Keratinocyte (primary cell): ENCODE measurements at regions not wholly inside any gene's neighbourhood (a gene's known extent, or its start where the extent isn't known, plus 50 kb on each side); places are given as distances from the start of the nearest gene placed in this dataset.

ENCODE experiments used
- DNase-seq: peaks from one replicate; pipeline ENCODE4 v3.0.0-alpha.2; 2011; ENCODE audit warnings: low read depth, missing footprints, low spot score
- FAIRE-seq: peaks from 2 replicates; lab custom pipeline; 2011; peaks lifted over from hg19 to GRCh38; lab: Jason Lieb, UNC
- H2AFZ ChIP-seq: 2 replicates; pipeline ENCODE4 v1.6.0; 2012; ENCODE audit warnings: low read length, control low read depth, inconsistent platforms; ENCODE audit not compliant: control insufficient read depth
- H3K27ac ChIP-seq: 2 replicates; pipeline ENCODE4 v1.5.1; 2011; ENCODE audit warnings: low read length; ENCODE audit not compliant: control insufficient read depth, insufficient read depth
- H3K27me3 ChIP-seq: 3 replicates; pipeline ENCODE4 v1.6.0; 2011; ENCODE audit warnings: low read length; ENCODE audit not compliant: control insufficient read depth, insufficient read depth; ENCODE audit errors: extremely low read depth
- H3K36me3 ChIP-seq, 2 experiments: 2 replicates in 1 of 2; 3 replicates in 1 of 2; pipeline ENCODE4 v1.5.1; 2011; ENCODE audit warnings: low read length in 2 of 2, mild to moderate bottlenecking in 1 of 2; ENCODE audit not compliant: control insufficient read depth in 2 of 2, insufficient read depth in 2 of 2; ENCODE audit errors: extremely low read depth in 1 of 2
- H3K4me1 ChIP-seq: 3 replicates; pipeline ENCODE4 v1.5.1; 2011; ENCODE audit warnings: low read length; ENCODE audit not compliant: control insufficient read depth, insufficient read depth; ENCODE audit errors: extremely low read depth
- H3K4me2 ChIP-seq: 3 replicates; pipeline ENCODE4 v1.6.0; 2011; ENCODE audit warnings: low read depth, low read length; ENCODE audit not compliant: control insufficient read depth, insufficient read depth; ENCODE audit errors: extremely low read depth
- H3K4me3 ChIP-seq, 3 experiments: fragments of 200-600 bp in 1 of 3; sonication (generic) in 1 of 3; 2 replicates in 2 of 3; 3 replicates in 1 of 3; pipeline ENCODE4 v1.5.1; 2011 to 2016; ENCODE audit warnings: low read length in 3 of 3, mild to moderate bottlenecking in 3 of 3, control low read depth in 2 of 3, inconsistent platforms in 1 of 3, low read depth in 1 of 3, mixed read lengths in 1 of 3, mixed run types in 1 of 3, moderate library complexity in 1 of 3; ENCODE audit not compliant: control insufficient read depth in 2 of 3, insufficient read depth in 2 of 3; ENCODE audit errors: extremely low read depth in 1 of 3
- H3K79me2 ChIP-seq: 2 replicates; pipeline ENCODE4 v1.6.0; 2012; ENCODE audit warnings: low read length; ENCODE audit not compliant: control insufficient read depth, insufficient read depth
- H3K9ac ChIP-seq: 3 replicates; pipeline ENCODE4 v1.6.0; 2011; ENCODE audit warnings: low read length; ENCODE audit not compliant: control insufficient read depth, insufficient read depth; ENCODE audit errors: extremely low read depth
- H3K9me1 ChIP-seq: 3 replicates; pipeline ENCODE4 v1.6.0; 2011; ENCODE audit warnings: low read length; ENCODE audit not compliant: control insufficient read depth, insufficient read depth; ENCODE audit errors: extremely low read depth
- H3K9me3 ChIP-seq: 2 replicates; pipeline ENCODE4 v1.5.1; 2012; ENCODE audit warnings: low read depth, low read length; ENCODE audit not compliant: control insufficient read depth
- H4K20me1 ChIP-seq: 3 replicates; pipeline ENCODE4 v1.6.0; 2011; ENCODE audit warnings: low read length; ENCODE audit not compliant: control insufficient read depth, insufficient read depth; ENCODE audit errors: extremely low read depth
- CTCF ChIP-seq, 3 experiments: IDR thresholded peaks in 1 of 3; conservative IDR thresholded peaks in 1 of 3; optimal IDR thresholded peaks in 1 of 3; 2 replicates in 2 of 3; 3 replicates in 1 of 3; pipeline versions ENCODE3 to v1.5.1; 2011; ENCODE audit warnings: low read length in 3 of 3, mild to moderate bottlenecking in 3 of 3, moderate library complexity in 2 of 3, control low read depth in 1 of 3, inconsistent platforms in 1 of 3; ENCODE audit not compliant: insufficient read depth in 2 of 3; ENCODE audit errors: extremely low read depth in 1 of 3
- EZH2 ChIP-seq: IDR thresholded peaks from one replicate; pipeline ENCODE4 v1.6.1; 2012; ENCODE audit warnings: inconsistent platforms, mild to moderate bottlenecking, low read length, moderate library complexity
- dilution Hi-C: fragments of 300-500 bp; cut with MboI; formaldehyde crosslinking; loops from one replicate; pipeline ENCODE4 v1.7.0; 2020; ENCODE audit warnings: low sequenced_read_pairs; ENCODE audit not compliant: extremely low pct_ligation_motif_present

- DNase-seq = no peak
- no peaks in the 10 kb centered on the region for H4K20me1 ChIP-seq
- no peaks in the 10 kb centered on the region for H3K9me1 ChIP-seq
- no peak overlapping the region for H3K27ac ChIP-seq
- no peaks in the 10 kb centered on the region for H3K79me2 ChIP-seq
- dilution Hi-C loops = no loop called here
- no peak for FAIRE-seq
- no peak overlapping the region for H3K4me3 ChIP-seq
- H3K9ac ChIP-seq = no peak overlapping the region
- no peaks in the 10 kb centered on the region for H3K27me3 ChIP-seq
- no peak overlapping the region for H2AFZ ChIP-seq
- H3K9me3 ChIP-seq = no peaks in the 10 kb centered on the region
- H3K4me1 ChIP-seq = no peaks in the 10 kb centered on the region
- no peak overlapping the region for H3K4me2 ChIP-seq
- H3K36me3 ChIP-seq = no peaks in the 10 kb centered on the region
- TF ChIP-seq EZH2 (no peak), CTCF (optimal IDR thresholded peaks at IDR 0.05 in 1 of 3, IDR thresholded peaks at IDR 0.05 in 1 of 3, conservative IDR thresholded peaks at IDR 0.05 in 1 of 3; ENCODE audit: extremely low read depth in 1 of 3, insufficient read depth in 2 of 3, low read length in 3 of 3) (no peak)
These were observed 1349.1 kb upstream of the ADGRB3 start for GRCh38 chr6:67285770-67286495.

- Histone ChIP-seq H3K27ac (no peak overlapping the region), H3K4me2 (no peak overlapping the region), H3K27me3 (no peaks in the 10 kb centered on the region), H3K9me3 (no peaks in the 10 kb centered on the region), H4K20me1 (no peaks in the 10 kb centered on the region), H3K9ac (no peak overlapping the region), H3K9me1 (no peaks in the 10 kb centered on the region), H3K4me3 (no peak overlapping the region), H3K79me2 (no peaks in the 10 kb centered on the region), H3K36me3 (no peaks in the 10 kb centered on the region), H2AFZ (no peak overlapping the region), H3K4me1 (no peaks in the 10 kb centered on the region)
- FAIRE-seq (no peak), DNase-seq (no peak)
- TF ChIP-seq EZH2 (no peak), CTCF (optimal IDR thresholded peaks at IDR 0.05 in 1 of 3, IDR thresholded peaks at IDR 0.05 in 1 of 3, conservative IDR thresholded peaks at IDR 0.05 in 1 of 3; ENCODE audit: extremely low read depth in 1 of 3, insufficient read depth in 2 of 3, low read length in 3 of 3) (no peak)
- dilution Hi-C loops = no loop called here
These were observed 1357.8 kb upstream of the ADGRB3 start for GRCh38 chr6:67277312-67277711.
